Activated naive CD4-positive, alpha-beta T cell treated with anti-CD3 and anti-CD28 coated beads for 36 hours (primary cell): ENCODE measurements at regions not wholly inside any gene's neighbourhood (a gene's known extent, or its start where the extent isn't known, plus 50 kb on each side); places are given as distances from the start of the nearest gene placed in this dataset.

Experiments
- CTCF ChIA-PET: fragments of 350-600 bp; sonication (Branson Sonifier 250); formaldehyde crosslinking; loops from one replicate; lab custom pipeline; 2021; ENCODE audit warnings: antibody characterized with exemption; lab: Charles Lee
- DNase-seq: peaks from one replicate; pipeline ENCODE4 v3.0.0-alpha.2; 2020
- H3K27ac Mint-ChIP-seq: one replicate; pipeline ENCODE4 v1.8.0; 2021; ENCODE audit warnings: mild to moderate bottlenecking, mixed read lengths
- H3K27me3 Mint-ChIP-seq: one replicate; pipeline ENCODE4 v1.8.0; 2021; ENCODE audit warnings: low read depth, mixed read lengths
- H3K36me3 Mint-ChIP-seq: one replicate; pipeline ENCODE4 v1.8.0; 2021; ENCODE audit warnings: low read depth, mixed read lengths
- H3K4me1 Mint-ChIP-seq: one replicate; pipeline ENCODE4 v1.8.0; 2021; ENCODE audit warnings: low read depth, mixed read lengths
- H3K4me3 Mint-ChIP-seq: one replicate; pipeline ENCODE4 v1.8.0; 2021; ENCODE audit warnings: mild to moderate bottlenecking, moderate library complexity, mixed read lengths
- H3K9me3 Mint-ChIP-seq: one replicate; pipeline ENCODE4 v1.8.0; 2021; ENCODE audit warnings: mixed read lengths
- intact Hi-C: fragments of 100-400 bp; cut with micrococcal nuclease; formaldehyde crosslinking; loops from one replicate; pipeline ENCODE4 v1.15.1; 2023

DNA sequence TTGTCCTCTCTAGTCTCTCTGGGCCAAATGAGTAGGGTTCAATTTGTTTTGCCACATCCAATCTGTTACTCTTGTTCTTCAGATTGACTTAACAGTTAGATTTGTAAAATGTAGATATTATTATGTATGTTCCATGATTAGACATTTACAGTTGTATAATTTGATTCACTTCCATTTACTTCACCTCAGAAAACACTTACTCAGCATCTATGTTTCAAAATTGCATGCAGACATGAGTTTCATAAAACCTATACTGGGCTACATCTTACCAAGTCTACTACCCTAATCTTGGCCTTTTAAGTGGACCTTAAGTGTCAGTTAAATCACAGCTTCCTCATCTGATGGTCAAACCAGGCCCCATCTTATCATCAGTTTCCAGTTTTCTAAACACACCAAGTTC is 1181.2 kb upstream of the CDH9 start:
- no peak for DNase-seq
- intact Hi-C loops: no loop called here
- peaks cover 2% of the 10 kb centered on the region for H3K9me3 Mint-ChIP-seq
- H3K27me3 Mint-ChIP-seq: no peaks in the 10 kb centered on the region
- H3K27ac Mint-ChIP-seq: no peak overlapping the region
- no peaks in the 10 kb centered on the region for H3K36me3 Mint-ChIP-seq
- CTCF ChIA-PET: no interaction called here
- H3K4me1 Mint-ChIP-seq: no peaks in the 10 kb centered on the region
- no peak overlapping the region for H3K4me3 Mint-ChIP-seq

- CTCF ChIA-PET: no interaction called here
- Mint-ChIP-seq H3K36me3 (no peaks in the 10 kb centered on the region), H3K4me3 (no peak overlapping the region), H3K9me3 (peaks cover 2% of the 10 kb centered on the region), H3K4me1 (no peaks in the 10 kb centered on the region), H3K27me3 (no peaks in the 10 kb centered on the region), H3K27ac (no peak overlapping the region)
- DNase-seq: no peak
- intact Hi-C loops: no loop called here
Measured at GRCh38 chr5:28217695-28218094, 1179.3 kb upstream of the CDH9 start.

DNA sequence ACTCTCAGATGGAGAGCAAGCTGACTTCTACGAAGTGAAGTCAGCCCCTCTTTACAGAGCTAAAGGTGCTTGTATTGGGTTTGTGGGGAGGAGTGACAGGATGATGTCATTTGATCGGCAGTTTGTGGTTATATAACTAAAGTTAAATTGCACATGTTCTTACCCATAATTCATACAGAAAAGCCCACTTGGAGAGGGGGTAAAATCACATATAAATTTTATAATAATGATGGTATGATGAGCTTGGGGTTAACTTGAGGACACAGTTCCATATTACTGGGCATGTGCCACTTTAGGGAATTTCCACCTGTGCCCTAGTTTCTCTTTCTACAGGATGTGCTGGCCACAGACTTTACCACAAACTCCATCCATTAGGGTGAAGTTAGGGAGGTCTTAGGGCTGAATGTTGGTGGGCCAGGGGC is 1178.6 kb upstream of the CDH9 start:
- Mint-ChIP-seq H3K27me3 (no peaks in the 10 kb centered on the region), H3K36me3 (no peaks in the 10 kb centered on the region), H3K4me1 (no peaks in the 10 kb centered on the region), H3K4me3 (no peak overlapping the region), H3K9me3 (peaks cover 2% of the 10 kb centered on the region), H3K27ac (no peak overlapping the region)
- DNase-seq: no peak
- intact Hi-C loops: no loop called here
- CTCF ChIA-PET: no interaction called here

DNA sequence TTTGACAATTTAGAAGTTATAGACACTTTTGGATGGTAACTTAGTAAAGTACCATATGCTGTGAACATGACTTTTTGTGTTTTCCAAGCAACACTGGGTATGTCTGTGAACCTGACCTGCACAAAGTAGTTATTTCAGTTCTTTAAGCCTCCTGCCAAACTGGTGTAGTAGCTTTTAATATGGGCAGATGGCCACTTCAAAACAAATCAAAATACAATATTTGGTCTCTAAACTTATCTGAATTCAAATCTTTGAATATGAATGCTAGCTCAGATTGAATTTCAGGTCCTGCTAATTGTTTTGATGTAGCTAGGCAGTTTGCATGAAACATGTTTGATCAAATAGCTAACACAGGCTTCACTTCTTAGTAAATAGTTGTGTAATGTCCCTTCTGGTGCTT is 1176.7 kb upstream of the CDH9 start:
- no peak overlapping the region for H3K27ac Mint-ChIP-seq
- CTCF ChIA-PET: no interaction called here
- no peak for DNase-seq
- no peaks in the 10 kb centered on the region for H3K36me3 Mint-ChIP-seq
- no peak overlapping the region for H3K4me3 Mint-ChIP-seq
- intact Hi-C loops: no loop called here
- no peaks in the 10 kb centered on the region for H3K27me3 Mint-ChIP-seq
- H3K9me3 Mint-ChIP-seq: peaks cover 5% of the 10 kb centered on the region
- H3K4me1 Mint-ChIP-seq: no peaks in the 10 kb centered on the region

DNA sequence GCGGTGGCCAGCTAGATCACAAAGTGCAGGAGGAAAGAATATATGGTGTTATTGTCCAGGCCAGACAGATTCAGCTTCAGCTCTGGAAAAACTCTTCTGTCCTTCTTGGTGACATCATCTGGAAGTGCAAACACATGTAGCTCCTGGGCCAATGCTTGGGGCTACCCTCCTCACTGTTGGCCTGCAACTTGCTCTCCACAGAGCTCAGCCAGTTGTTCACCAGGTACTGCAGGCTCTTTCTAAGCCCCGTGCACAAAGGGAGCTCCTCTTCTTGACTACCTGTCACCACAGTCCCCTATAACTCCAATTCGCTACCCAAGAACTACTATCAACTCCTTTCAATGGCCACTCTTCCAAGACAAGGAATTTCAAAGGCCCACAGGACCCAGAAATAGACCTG is 1175.9 kb upstream of the CDH9 start:
- no peaks in the 10 kb centered on the region for H3K36me3 Mint-ChIP-seq
- peaks cover 5% of the 10 kb centered on the region for H3K9me3 Mint-ChIP-seq
- CTCF ChIA-PET: no interaction called here
- DNase-seq: no peak
- no peaks in the 10 kb centered on the region for H3K4me1 Mint-ChIP-seq
- H3K27ac Mint-ChIP-seq: no peak overlapping the region
- intact Hi-C loops: no loop called here
- H3K27me3 Mint-ChIP-seq: no peaks in the 10 kb centered on the region
- no peak overlapping the region for H3K4me3 Mint-ChIP-seq

DNA sequence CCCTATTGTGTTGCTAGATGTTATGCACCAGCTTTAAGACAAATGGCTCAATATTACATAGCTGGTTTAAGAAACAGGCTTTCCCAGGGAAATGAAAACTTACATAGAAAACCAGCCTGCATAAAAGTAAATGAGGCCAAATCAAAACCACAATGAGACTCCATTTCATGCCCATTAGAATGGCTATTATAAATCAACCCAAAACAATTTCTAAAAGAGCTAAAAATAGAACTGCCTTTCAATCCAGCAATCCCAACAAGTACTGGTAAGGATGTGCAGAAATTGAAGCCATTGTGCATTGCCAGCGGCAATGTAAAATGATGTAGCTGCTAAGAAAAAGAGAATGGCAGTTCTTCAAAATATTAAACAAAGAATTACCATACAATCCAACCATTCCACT is 1170.0 kb upstream of the CDH9 start:
- H3K27ac Mint-ChIP-seq: no peak overlapping the region
- H3K27me3 Mint-ChIP-seq: no peaks in the 10 kb centered on the region
- intact Hi-C loops: no loop called here
- H3K36me3 Mint-ChIP-seq: no peaks in the 10 kb centered on the region
- no peak overlapping the region for H3K4me3 Mint-ChIP-seq
- CTCF ChIA-PET: interaction anchor here (1.0 kb wide), 1 partner anchor 12 kb away, joined by 3 read pairs; no protein-coding TSS in a partner anchor
- H3K4me1 Mint-ChIP-seq: no peaks in the 10 kb centered on the region
- peaks cover 3% of the 10 kb centered on the region for H3K9me3 Mint-ChIP-seq
- no peak for DNase-seq

GRCh38 chr5:28190011-28190410 is 1151.6 kb upstream of the CDH9 start:
- DNase-seq: no peak
- CTCF ChIA-PET: no interaction called here
- H3K27me3 Mint-ChIP-seq: no peaks in the 10 kb centered on the region
- no peaks in the 10 kb centered on the region for H3K4me1 Mint-ChIP-seq
- no peak overlapping the region for H3K4me3 Mint-ChIP-seq
- intact Hi-C loops: no loop called here
- H3K9me3 Mint-ChIP-seq: peaks cover 9% of the 10 kb centered on the region
- H3K27ac Mint-ChIP-seq: no peak overlapping the region
- no peaks in the 10 kb centered on the region for H3K36me3 Mint-ChIP-seq

DNA sequence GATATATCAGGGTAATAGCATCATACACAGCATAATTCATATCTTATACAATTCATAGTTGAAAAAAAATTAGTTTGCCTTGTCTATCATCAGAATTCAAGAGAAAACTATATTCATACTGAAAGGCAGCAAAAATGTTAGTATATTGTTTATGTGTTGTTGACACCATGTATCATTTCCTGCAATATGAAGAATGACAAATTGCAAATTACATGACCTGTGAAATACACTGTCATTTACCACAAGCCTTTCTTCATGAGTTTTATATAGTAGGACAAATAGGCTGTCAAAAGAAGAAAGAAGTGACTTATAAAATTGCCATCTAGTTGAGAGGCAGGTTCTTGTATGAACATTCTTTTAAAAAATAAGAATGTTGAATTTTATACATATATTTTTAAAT is 1136.3 kb upstream of the CDH9 start:
- intact Hi-C loops: no loop called here
- no peaks in the 10 kb centered on the region for H3K4me1 Mint-ChIP-seq
- no peak overlapping the region for H3K4me3 Mint-ChIP-seq
- no peak for DNase-seq
- no peaks in the 10 kb centered on the region for H3K27me3 Mint-ChIP-seq
- H3K36me3 Mint-ChIP-seq: no peaks in the 10 kb centered on the region
- CTCF ChIA-PET: no interaction called here
- no peak overlapping the region for H3K27ac Mint-ChIP-seq
- peaks cover 20% of the 10 kb centered on the region for H3K9me3 Mint-ChIP-seq

DNA sequence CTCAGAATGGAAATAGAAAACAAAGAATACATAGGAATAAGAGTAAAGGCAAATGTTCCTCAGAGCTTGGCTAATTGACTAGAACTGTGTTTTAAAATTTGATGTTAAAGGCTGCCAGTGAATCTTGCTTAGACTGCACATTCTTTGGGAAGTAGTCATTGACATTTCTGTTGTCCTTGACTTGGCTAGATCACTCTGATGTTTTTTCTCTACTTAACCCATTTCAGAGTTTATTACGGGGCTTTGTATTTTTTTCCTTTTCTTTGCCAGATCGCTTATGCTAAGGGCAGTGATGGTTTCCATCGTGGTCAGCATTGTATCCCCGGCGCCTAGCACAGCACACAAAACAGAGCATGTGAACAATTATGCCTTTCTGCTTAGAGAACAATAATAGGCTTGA is 1126.7 kb upstream of the CDH9 start:
- Mint-ChIP-seq H3K36me3 (no peaks in the 10 kb centered on the region), H3K4me1 (no peaks in the 10 kb centered on the region), H3K9me3 (peaks cover 9% of the 10 kb centered on the region), H3K27ac (no peak overlapping the region), H3K27me3 (no peaks in the 10 kb centered on the region), H3K4me3 (no peak overlapping the region)
- intact Hi-C loops: no loop called here
- CTCF ChIA-PET: no interaction called here
- no peak for DNase-seq

- Mint-ChIP-seq H3K4me3 (no peak overlapping the region), H3K4me1 (no peaks in the 10 kb centered on the region), H3K9me3 (peaks cover 7% of the 10 kb centered on the region), H3K27me3 (no peaks in the 10 kb centered on the region), H3K27ac (no peak overlapping the region), H3K36me3 (no peaks in the 10 kb centered on the region)
- CTCF ChIA-PET: no interaction called here
- intact Hi-C loops: no loop called here
- DNase-seq: no peak
Measured at GRCh38 chr5:28164568-28164967, 1126.2 kb upstream of the CDH9 start.

GRCh38 chr5:28156981-28157380 is 1118.6 kb upstream of the CDH9 start:
- no peak for DNase-seq
- H3K36me3 Mint-ChIP-seq: no peaks in the 10 kb centered on the region
- no peak overlapping the region for H3K27ac Mint-ChIP-seq
- H3K9me3 Mint-ChIP-seq: peaks cover 9% of the 10 kb centered on the region
- no peaks in the 10 kb centered on the region for H3K4me1 Mint-ChIP-seq
- no peak overlapping the region for H3K4me3 Mint-ChIP-seq
- no peaks in the 10 kb centered on the region for H3K27me3 Mint-ChIP-seq
- intact Hi-C loops: no loop called here
- CTCF ChIA-PET: no interaction called here

DNA sequence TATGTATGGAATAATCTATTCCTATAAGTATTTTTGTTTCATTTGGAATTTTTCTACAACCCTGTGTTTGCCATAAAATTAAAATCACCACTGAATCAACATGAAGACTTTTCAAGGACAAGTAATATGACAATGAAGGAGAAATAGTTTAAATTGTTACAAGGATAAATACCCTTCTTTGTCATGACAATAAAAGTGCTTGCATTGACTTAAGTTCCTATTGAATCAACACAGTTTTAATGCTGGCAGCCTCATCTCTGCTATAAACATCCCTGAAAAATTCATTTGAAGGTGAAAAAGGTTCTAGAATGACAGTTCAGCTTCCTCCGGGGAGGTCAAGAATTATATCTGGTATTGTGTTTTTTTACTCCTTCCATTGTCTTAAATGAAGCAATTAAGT is 1105.1 kb upstream of the CDH9 start:
- intact Hi-C loops: no loop called here
- H3K36me3 Mint-ChIP-seq: no peaks in the 10 kb centered on the region
- H3K4me3 Mint-ChIP-seq: no peak overlapping the region

GRCh38 chr5:28132151-28132550 is 1093.8 kb upstream of the CDH9 start:
- CTCF ChIA-PET: no interaction called here
- Mint-ChIP-seq H3K27me3 (no peaks in the 10 kb centered on the region), H3K36me3 (no peaks in the 10 kb centered on the region), H3K4me1 (no peaks in the 10 kb centered on the region), H3K4me3 (no peak overlapping the region), H3K9me3 (peaks cover 14% of the 10 kb centered on the region), H3K27ac (no peak overlapping the region)
- intact Hi-C loops: no loop called here
- no peak for DNase-seq

More for the DNA sequence above, 1105.1 kb upstream of the CDH9 start:
- H3K27me3 Mint-ChIP-seq: no peaks in the 10 kb centered on the region
- CTCF ChIA-PET: no interaction called here
- peaks cover 9% of the 10 kb centered on the region for H3K9me3 Mint-ChIP-seq
- no peak overlapping the region for H3K27ac Mint-ChIP-seq
- no peak for DNase-seq
- H3K4me1 Mint-ChIP-seq: no peaks in the 10 kb centered on the region

DNA sequence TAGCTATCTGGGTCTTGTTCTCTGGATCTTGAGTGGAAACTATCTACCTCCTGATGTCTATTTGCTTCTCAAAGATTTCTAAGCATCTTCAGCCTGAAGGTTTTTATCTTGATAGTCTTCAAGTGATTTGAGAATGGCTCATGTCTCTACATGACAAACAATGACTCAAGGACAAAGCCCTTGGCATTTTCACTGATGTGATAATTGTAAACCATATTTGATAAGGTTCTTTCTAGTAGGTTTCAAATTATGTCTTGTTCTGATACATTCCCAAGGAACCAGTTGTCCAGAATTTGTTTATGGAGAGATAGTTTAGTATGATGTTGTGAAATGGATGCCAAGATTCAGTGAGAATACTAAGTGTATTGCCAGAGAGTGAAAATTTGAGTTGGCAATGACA is 1079.3 kb upstream of the CDH9 start:
- Mint-ChIP-seq H3K9me3 (peaks cover 14% of the 10 kb centered on the region), H3K4me1 (no peaks in the 10 kb centered on the region), H3K27me3 (no peaks in the 10 kb centered on the region), H3K27ac (no peak overlapping the region), H3K4me3 (no peak overlapping the region), H3K36me3 (no peaks in the 10 kb centered on the region)
- no peak for DNase-seq
- CTCF ChIA-PET: no interaction called here
- intact Hi-C loops: no loop called here
